Osteoblast (primary cell): ENCODE measurements at regions not wholly inside any gene's neighbourhood (a gene's known extent, or its start where the extent isn't known, plus 50 kb on each side); places are given as distances from the start of the nearest gene placed in this dataset.

ENCODE experiments used
- DNase-seq: peaks from one replicate; pipeline ENCODE4 v3.0.0; 2011; ENCODE audit warnings: low spot score, mixed read lengths; ENCODE audit not compliant: insufficient read length; ENCODE audit errors: missing footprints
- H2AFZ ChIP-seq: 2 replicates; pipeline ENCODE4 v1.6.0; 2011; ENCODE audit warnings: mild to moderate bottlenecking, low read length
- H3K27ac ChIP-seq: 2 replicates; pipeline ENCODE4 v1.5.1; 2011; ENCODE audit warnings: mild to moderate bottlenecking, low read depth, low read length, moderate library complexity
- H3K27me3 ChIP-seq: 2 replicates; pipeline ENCODE4 v1.6.0; 2012; ENCODE audit warnings: mild to moderate bottlenecking, control low read depth, inconsistent platforms, low read length, moderate library complexity; ENCODE audit not compliant: insufficient read depth
- H3K36me3 ChIP-seq: 2 replicates; pipeline ENCODE4 v1.5.1; 2011; ENCODE audit warnings: mild to moderate bottlenecking, low read length, control low read depth, moderate library complexity; ENCODE audit not compliant: insufficient read depth
- H3K4me1 ChIP-seq: 2 replicates; pipeline ENCODE4 v1.5.1; 2011; ENCODE audit warnings: mild to moderate bottlenecking, low read length, control low read depth, moderate library complexity; ENCODE audit not compliant: insufficient read depth
- H3K4me2 ChIP-seq: 2 replicates; pipeline ENCODE4 v1.6.0; 2011; ENCODE audit warnings: mild to moderate bottlenecking, low read length; ENCODE audit not compliant: insufficient read depth
- H3K4me3 ChIP-seq: fragments of 200-600 bp; sonication (generic); 3 replicates; pipeline ENCODE4 v1.5.1; 2012; ENCODE audit warnings: mild to moderate bottlenecking, low read length, inconsistent platforms; ENCODE audit not compliant: insufficient read depth
- H3K79me2 ChIP-seq: 2 replicates; pipeline ENCODE4 v1.6.0; 2012; ENCODE audit warnings: mild to moderate bottlenecking, low read length, control low read depth, inconsistent platforms; ENCODE audit not compliant: insufficient read depth
- H3K9me3 ChIP-seq: 2 replicates; pipeline ENCODE4 v1.5.1; 2011; ENCODE audit warnings: low read depth, low read length, control low read depth
- H4K20me1 ChIP-seq: 2 replicates; pipeline ENCODE4 v1.6.0; 2012; ENCODE audit warnings: mild to moderate bottlenecking, low read length, control low read depth; ENCODE audit not compliant: insufficient read depth
- CTCF ChIP-seq: IDR thresholded peaks from 2 replicates; pipeline ENCODE4 v1.5.1; 2011; ENCODE audit warnings: mild to moderate bottlenecking, low read depth, low read length, moderate library complexity; ENCODE audit errors: extremely low read depth

GRCh38 chr3:72301779-72302178 lies 516.8 kb upstream of the PROK2 start:
- Histone ChIP-seq H2AFZ (no peak overlapping the region), H3K27me3 (peaks cover 5% of the 10 kb centered on the region), H3K27ac (no peak overlapping the region), H3K79me2 (no peaks in the 10 kb centered on the region), H3K4me3 (no peak overlapping the region), H4K20me1 (no peaks in the 10 kb centered on the region), H3K4me2 (no peak overlapping the region), H3K4me1 (no peaks in the 10 kb centered on the region), H3K36me3 (no peaks in the 10 kb centered on the region), H3K9me3 (no peaks in the 10 kb centered on the region)
- TF ChIP-seq CTCF, result no peak
- DNase-seq, result no peak

- no peaks in the 10 kb centered on the region for H4K20me1 ChIP-seq
- H3K79me2 ChIP-seq, result no peaks in the 10 kb centered on the region
- no peaks in the 10 kb centered on the region for H3K4me1 ChIP-seq
- no peak overlapping the region for H2AFZ ChIP-seq
- H3K36me3 ChIP-seq, result no peaks in the 10 kb centered on the region
- no peak for TF ChIP-seq CTCF
- H3K27ac ChIP-seq, result no peak overlapping the region
- peaks cover 5% of the 10 kb centered on the region for H3K27me3 ChIP-seq
- H3K9me3 ChIP-seq, result no peaks in the 10 kb centered on the region
- H3K4me3 ChIP-seq, result no peak overlapping the region
- H3K4me2 ChIP-seq, result no peak overlapping the region
- DNase-seq, result no peak
Observed at GRCh38 chr3:72300621-72301020, 515.7 kb upstream of the PROK2 start.

GRCh38 chr3:72299823-72300222 lies 514.9 kb upstream of the PROK2 start:
- H3K79me2 ChIP-seq, result no peaks in the 10 kb centered on the region
- H3K27ac ChIP-seq, result no peak overlapping the region
- no peaks in the 10 kb centered on the region for H3K9me3 ChIP-seq
- no peaks in the 10 kb centered on the region for H3K36me3 ChIP-seq
- TF ChIP-seq CTCF, result no peak
- H3K4me1 ChIP-seq, result no peaks in the 10 kb centered on the region
- H2AFZ ChIP-seq, result no peak overlapping the region
- H3K4me3 ChIP-seq, result no peak overlapping the region
- DNase-seq, result no peak
- no peak overlapping the region for H3K4me2 ChIP-seq
- H3K27me3 ChIP-seq, result peaks cover 6% of the 10 kb centered on the region
- H4K20me1 ChIP-seq, result no peaks in the 10 kb centered on the region

GRCh38 chr3:72299321-72299802 lies 514.4 kb upstream of the PROK2 start:
- Histone ChIP-seq H3K9me3 (no peaks in the 10 kb centered on the region), H4K20me1 (no peaks in the 10 kb centered on the region), H3K79me2 (no peaks in the 10 kb centered on the region), H3K4me2 (no peak overlapping the region), H2AFZ (no peak overlapping the region), H3K4me1 (no peaks in the 10 kb centered on the region), H3K36me3 (no peaks in the 10 kb centered on the region), H3K27ac (no peak overlapping the region), H3K27me3 (peaks cover 8% of the 10 kb centered on the region), H3K4me3 (no peak overlapping the region)
- no peak for TF ChIP-seq CTCF
- DNase-seq, result peak; percentile 90
